Neural crest cell (in vitro differentiated cells): ENCODE measurements at regions not wholly inside any gene's neighbourhood (a gene's known extent, or its start where the extent isn't known, plus 50 kb on each side); places are given as distances from the start of the nearest gene placed in this dataset.
A peak's percentile ranks its signal among the peaks of the same experiment; 100 is the strongest.

Source experiments
- DNase-seq: peaks from one replicate; pipeline ENCODE4 v3.0.0; 2021; ENCODE audit warnings: low read depth, mixed read lengths, low spot score
- H3K27ac Mint-ChIP-seq: one replicate; pipeline ENCODE4 v1.8.0; 2021; ENCODE audit warnings: mild to moderate bottlenecking, mixed read lengths; ENCODE audit not compliant: unreplicated experiment
- H3K27me3 Mint-ChIP-seq: 2 replicates; pipeline ENCODE4 v1.8.0; 2021; ENCODE audit warnings: low read depth, mild to moderate bottlenecking, mixed read lengths
- H3K36me3 Mint-ChIP-seq: 2 replicates; pipeline ENCODE4 v1.8.0; 2021; ENCODE audit warnings: low read depth, mild to moderate bottlenecking, mixed read lengths
- H3K4me1 Mint-ChIP-seq: 2 replicates; pipeline ENCODE4 v1.8.0; 2021; ENCODE audit warnings: mixed read lengths
- H3K4me3 Mint-ChIP-seq: one replicate; pipeline ENCODE4 v1.8.0; 2021; ENCODE audit warnings: mild to moderate bottlenecking, mixed read lengths
- H3K9me3 Mint-ChIP-seq: 2 replicates; pipeline ENCODE4 v1.8.0; 2021; ENCODE audit warnings: mixed read lengths
- CTCF ChIP-seq: fragments of 200-600 bp; sonication (generic); conservative IDR thresholded peaks from 2 replicates; pipeline ENCODE4 v1.5.0; 2021; ENCODE audit warnings: antibody characterized with exemption, mild to moderate bottlenecking

GRCh38 chr7:62361-63116 is 129.8 kb upstream of the FAM20C start:
- H3K27ac Mint-ChIP-seq: peak overlapping the region; percentile 12
- H3K4me3 Mint-ChIP-seq: no peak overlapping the region
- peaks cover 12% of the 10 kb centered on the region for H3K4me1 Mint-ChIP-seq
- H3K27me3 Mint-ChIP-seq: no peaks in the 10 kb centered on the region
- H3K9me3 Mint-ChIP-seq: no peaks in the 10 kb centered on the region
- TF ChIP-seq CTCF: no peak
- H3K36me3 Mint-ChIP-seq: no peaks in the 10 kb centered on the region
- DNase-seq: no peak

GRCh38 chr7:63117-63480 is 129.3 kb upstream of the FAM20C start:
- no peaks in the 10 kb centered on the region for H3K9me3 Mint-ChIP-seq
- H3K27ac Mint-ChIP-seq: no peak overlapping the region
- H3K36me3 Mint-ChIP-seq: no peaks in the 10 kb centered on the region
- H3K27me3 Mint-ChIP-seq: no peaks in the 10 kb centered on the region
- peaks cover 12% of the 10 kb centered on the region for H3K4me1 Mint-ChIP-seq
- DNase-seq: no peak
- TF ChIP-seq CTCF: no peak
- no peak overlapping the region for H3K4me3 Mint-ChIP-seq

GRCh38 chr7:63521-64021 is 128.8 kb upstream of the FAM20C start:
- no peaks in the 10 kb centered on the region for H3K27me3 Mint-ChIP-seq
- no peak for TF ChIP-seq CTCF
- no peak for DNase-seq
- no peaks in the 10 kb centered on the region for H3K9me3 Mint-ChIP-seq
- no peaks in the 10 kb centered on the region for H3K36me3 Mint-ChIP-seq
- H3K4me1 Mint-ChIP-seq: peaks cover 12% of the 10 kb centered on the region
- H3K27ac Mint-ChIP-seq: no peak overlapping the region
- H3K4me3 Mint-ChIP-seq: no peak overlapping the region

GRCh38 chr7:64098-64915 is 128.1 kb upstream of the FAM20C start:
- TF ChIP-seq CTCF: peak; percentile 55
- Mint-ChIP-seq H3K36me3 (no peaks in the 10 kb centered on the region), H3K4me3 (no peak overlapping the region), H3K27me3 (no peaks in the 10 kb centered on the region), H3K4me1 (peaks cover 12% of the 10 kb centered on the region), H3K27ac (peak overlapping the region; percentile 40), H3K9me3 (no peaks in the 10 kb centered on the region)
- DNase-seq: peak; percentile 40

- no peak for TF ChIP-seq CTCF
- Mint-ChIP-seq H3K4me1 (peaks cover 12% of the 10 kb centered on the region), H3K27ac (no peak overlapping the region), H3K27me3 (no peaks in the 10 kb centered on the region), H3K4me3 (no peak overlapping the region), H3K9me3 (no peaks in the 10 kb centered on the region), H3K36me3 (no peaks in the 10 kb centered on the region)
- no peak for DNase-seq
Observed at GRCh38 chr7:64916-65341, 127.4 kb upstream of the FAM20C start.
